Vagina (tissue), 2 donors: ENCODE measurements at regions not wholly inside any gene's neighbourhood (a gene's known extent, or its start where the extent isn't known, plus 50 kb on each side); places are given as distances from the start of the nearest gene placed in this dataset.

ENCODE experiments used
- CTCF ChIP-seq, 3 experiments: fragments of 450-650 bp in 2 of 3; fragments of 200-600 bp in 1 of 3; sonication (generic) in 1 of 3; IDR thresholded peaks; one replicate each; pipeline ENCODE4 v1.5.1; 2017 to 2019; ENCODE audit warnings: antibody characterized with exemption in 3 of 3, mild to moderate bottlenecking in 2 of 3, moderate library complexity in 2 of 3
- POLR2A ChIP-seq, 2 donors: fragments of 450-650 bp; IDR thresholded peaks; one replicate each; pipeline ENCODE4 v1.6.1; 2017; ENCODE audit warnings: antibody characterized with exemption in 2 of 2, mild to moderate bottlenecking in 2 of 2, moderate library complexity in 2 of 2

- no peak for TF ChIP-seq CTCF (IDR thresholded peaks at IDR 0.05)
- no peak for TF ChIP-seq POLR2A (IDR thresholded peaks at IDR 0.05)
Measured at GRCh38 chr3:178318340-178318739, 217.9 kb upstream of the KCNMB2 start.
